NB4 (cell line): ENCODE measurements at regions not wholly inside any gene's neighbourhood (a gene's known extent, or its start where the extent isn't known, plus 50 kb on each side); places are given as distances from the start of the nearest gene placed in this dataset.

Experiments used
- DNase-seq: peaks from one replicate; pipeline ENCODE4 v3.0.0; 2010; ENCODE audit warnings: low read depth
- H3K4me3 ChIP-seq: one replicate; pipeline ENCODE4 v1.5.1; 2011; ENCODE audit warnings: mild to moderate bottlenecking, low read depth, low read length, moderate library complexity
- MYC ChIP-seq: IDR thresholded peaks from 2 replicates; pipeline ENCODE4 v1.6.1; 2011; ENCODE audit warnings: low read depth, low read length
- POLR2A ChIP-seq: IDR thresholded peaks from 2 replicates; pipeline ENCODE4 v1.6.1; 2011; ENCODE audit warnings: mild to moderate bottlenecking; ENCODE audit not compliant: insufficient read length; ENCODE audit errors: extremely low read depth
- TF ChIP-seq, protein P1 (sequence below): IDR thresholded peaks from one replicate; pipeline ENCODE4 v1.5.1; 2012; ENCODE audit warnings: low read depth, low read length
- TF ChIP-seq, protein P2 (sequence below): IDR thresholded peaks from 2 replicates; pipeline ENCODE4 v1.6.1; 2011; ENCODE audit warnings: low read depth, low read length

DNA sequence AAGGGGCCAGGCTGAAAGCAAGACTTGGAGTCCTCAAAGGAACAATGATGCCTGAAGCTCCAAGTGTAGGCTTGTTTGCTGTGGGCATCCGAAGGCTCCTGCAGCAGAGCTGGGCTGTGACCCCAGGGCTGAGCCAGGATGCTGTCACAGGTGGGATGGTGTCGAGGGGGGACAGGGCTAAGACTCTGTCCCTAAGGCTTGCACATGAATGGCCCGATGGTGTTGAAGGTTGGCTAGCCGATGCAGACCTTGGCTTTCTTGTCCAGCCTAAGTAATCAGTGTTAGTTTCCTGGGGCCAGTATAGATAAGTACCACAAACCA, 251.0 kb downstream of the NDUFA10 start:
- DNase-seq: no peak
- H3K4me3 ChIP-seq: no peak overlapping the region
- TF ChIP-seq MYC: no peak
- TF ChIP-seq, protein P1, sequence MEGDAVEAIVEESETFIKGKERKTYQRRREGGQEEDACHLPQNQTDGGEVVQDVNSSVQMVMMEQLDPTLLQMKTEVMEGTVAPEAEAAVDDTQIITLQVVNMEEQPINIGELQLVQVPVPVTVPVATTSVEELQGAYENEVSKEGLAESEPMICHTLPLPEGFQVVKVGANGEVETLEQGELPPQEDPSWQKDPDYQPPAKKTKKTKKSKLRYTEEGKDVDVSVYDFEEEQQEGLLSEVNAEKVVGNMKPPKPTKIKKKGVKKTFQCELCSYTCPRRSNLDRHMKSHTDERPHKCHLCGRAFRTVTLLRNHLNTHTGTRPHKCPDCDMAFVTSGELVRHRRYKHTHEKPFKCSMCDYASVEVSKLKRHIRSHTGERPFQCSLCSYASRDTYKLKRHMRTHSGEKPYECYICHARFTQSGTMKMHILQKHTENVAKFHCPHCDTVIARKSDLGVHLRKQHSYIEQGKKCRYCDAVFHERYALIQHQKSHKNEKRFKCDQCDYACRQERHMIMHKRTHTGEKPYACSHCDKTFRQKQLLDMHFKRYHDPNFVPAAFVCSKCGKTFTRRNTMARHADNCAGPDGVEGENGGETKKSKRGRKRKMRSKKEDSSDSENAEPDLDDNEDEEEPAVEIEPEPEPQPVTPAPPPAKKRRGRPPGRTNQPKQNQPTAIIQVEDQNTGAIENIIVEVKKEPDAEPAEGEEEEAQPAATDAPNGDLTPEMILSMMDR: no peak
- TF ChIP-seq POLR2A: no peak
- TF ChIP-seq, protein P2, sequence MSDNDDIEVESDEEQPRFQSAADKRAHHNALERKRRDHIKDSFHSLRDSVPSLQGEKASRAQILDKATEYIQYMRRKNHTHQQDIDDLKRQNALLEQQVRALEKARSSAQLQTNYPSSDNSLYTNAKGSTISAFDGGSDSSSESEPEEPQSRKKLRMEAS: no peak

DNA sequence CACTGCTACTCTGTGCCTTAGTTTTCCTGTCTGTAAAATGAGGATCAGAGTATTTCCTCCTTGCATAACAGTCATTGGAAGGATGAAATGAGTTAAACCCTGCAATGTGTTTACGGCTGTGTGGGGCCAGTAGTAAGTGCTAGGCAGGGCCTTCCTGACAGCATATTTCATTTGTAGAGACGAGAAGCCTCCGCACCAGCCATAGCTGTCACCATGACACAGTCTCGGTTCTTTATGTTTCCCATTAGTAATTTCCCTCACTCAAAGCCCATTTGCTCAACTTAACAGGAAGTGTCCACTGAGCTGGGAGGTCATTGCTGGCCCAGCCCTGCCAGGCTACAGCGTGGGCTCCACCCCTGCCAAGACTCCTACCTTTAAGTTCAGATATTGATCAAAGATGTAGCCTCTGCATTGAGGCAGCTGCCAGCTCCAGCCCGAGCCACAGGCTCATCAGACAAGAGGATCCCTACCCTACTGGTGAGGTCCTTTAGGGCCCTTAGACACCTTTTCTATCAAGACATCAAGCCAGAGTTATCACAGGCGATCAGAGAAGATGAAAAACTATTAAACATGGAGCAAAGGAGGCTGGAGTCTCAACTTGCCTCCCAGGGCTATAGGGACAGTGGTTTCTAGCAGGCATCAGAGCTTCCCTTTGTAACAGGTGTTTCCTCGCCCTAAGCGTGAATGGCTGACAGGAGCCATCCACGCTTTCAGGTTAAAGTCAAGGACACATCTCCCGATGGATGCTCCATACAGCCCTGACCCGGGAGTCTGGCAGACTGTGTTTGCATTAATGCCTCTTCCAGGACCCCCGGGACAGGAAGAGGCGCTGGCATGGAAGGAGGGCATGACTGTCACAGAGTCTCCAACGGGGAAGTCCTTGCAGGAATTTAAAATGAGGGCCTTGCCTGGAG, 251.7 kb downstream of the NDUFA10 start:
- no peak for DNase-seq
- TF ChIP-seq, protein P1: no peak
- TF ChIP-seq MYC (no peak), POLR2A (no peak)
- TF ChIP-seq, protein P2: no peak
- no peak overlapping the region for H3K4me3 ChIP-seq

DNA sequence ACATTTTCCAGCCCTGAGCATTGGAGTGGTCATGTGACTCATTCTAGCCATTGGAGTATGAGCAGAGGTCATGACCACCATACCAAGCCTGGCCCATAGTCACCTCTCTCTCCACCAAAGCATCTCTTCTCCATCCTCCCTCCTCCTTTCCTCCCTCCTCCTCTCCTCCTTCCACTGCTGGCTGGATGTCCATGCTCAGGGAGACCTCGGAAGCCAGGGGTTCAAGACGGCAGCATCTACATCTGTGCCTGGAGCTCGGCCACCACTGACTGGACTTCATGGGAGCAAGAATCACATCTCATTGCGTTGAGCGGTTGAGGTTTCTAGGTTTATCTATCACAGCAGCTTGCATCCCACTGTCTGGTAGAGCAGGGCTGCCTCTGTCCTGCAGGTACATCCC, 252.4 kb downstream of the NDUFA10 start:
- H3K4me3 ChIP-seq: no peak overlapping the region
- DNase-seq: no peak
- TF ChIP-seq POLR2A (no peak), MYC (no peak)
- TF ChIP-seq, protein P1: no peak

DNA sequence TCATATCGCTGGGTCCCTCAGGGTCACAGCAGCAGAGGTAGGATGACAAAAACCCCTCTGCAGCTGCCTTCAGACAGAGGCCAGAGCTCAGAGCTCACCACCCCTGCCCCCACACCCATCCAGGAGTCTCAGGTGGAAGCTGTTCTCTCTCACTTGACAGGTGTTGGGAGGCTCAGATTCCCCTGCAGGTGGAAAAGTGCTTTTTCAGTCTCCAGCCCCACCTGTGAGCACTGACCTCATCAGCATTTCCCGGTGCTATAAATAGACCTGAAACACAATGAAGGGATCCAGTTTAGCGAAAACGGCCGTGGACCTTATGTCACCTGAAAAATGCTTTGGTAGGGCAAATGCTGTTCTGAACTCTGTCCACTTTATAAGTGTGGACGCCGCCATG, 254.9 kb downstream of the NDUFA10 start:
- TF ChIP-seq MYC: no peak
- TF ChIP-seq POLR2A: no peak
- TF ChIP-seq, protein P1: no peak
- TF ChIP-seq, protein P2: no peak
- DNase-seq: no peak
- no peak overlapping the region for H3K4me3 ChIP-seq

DNA sequence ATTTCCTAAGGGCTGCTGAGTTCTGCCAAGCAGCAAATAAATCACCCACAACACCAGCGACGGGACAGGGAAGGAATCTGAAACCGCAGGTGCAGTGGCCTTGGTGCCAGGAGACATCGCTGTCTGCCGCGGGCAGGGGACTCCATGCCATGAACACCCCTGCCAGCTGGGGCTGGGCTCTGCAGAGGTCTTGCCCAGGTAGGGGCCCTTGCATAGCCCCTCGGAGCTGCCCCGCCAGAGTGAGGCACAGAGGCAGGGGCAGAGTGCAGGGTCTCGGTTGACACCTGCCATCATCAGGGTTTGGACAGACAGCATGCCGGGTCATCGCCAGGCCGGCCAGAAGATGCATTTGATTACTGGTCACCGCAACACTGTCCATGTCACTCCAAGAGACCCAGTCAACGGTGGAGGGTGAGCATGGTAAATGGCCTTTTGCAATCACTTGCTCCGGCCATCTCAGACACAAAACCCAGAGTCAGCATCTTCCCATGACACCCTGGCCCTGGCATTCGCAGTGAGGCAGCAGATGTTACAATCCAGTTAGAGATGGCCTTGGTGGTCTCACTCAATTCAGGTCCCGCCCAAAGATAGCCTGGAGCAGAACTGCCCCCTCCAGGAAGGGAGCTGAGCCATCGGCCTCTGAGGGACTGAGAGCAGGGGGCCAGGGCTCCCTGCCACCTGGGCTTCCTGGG, 255.4 kb downstream of the NDUFA10 start:
- H3K4me3 ChIP-seq: no peak overlapping the region
- TF ChIP-seq, protein P1: no peak
- TF ChIP-seq POLR2A (no peak), MYC (no peak)
- TF ChIP-seq, protein P2: no peak
- DNase-seq: no peak
